Esophagus squamous epithelium (tissue), 4 donors: ENCODE measurements at regions not wholly inside any gene's neighbourhood (a gene's known extent, or its start where the extent isn't known, plus 50 kb on each side); places are given as distances from the start of the nearest gene placed in this dataset.

Experiments used
- POLR2A ChIP-seq, 4 donors: fragments of 450-650 bp; IDR thresholded peaks; one replicate each; pipeline ENCODE4 v1.6.1; 2017; ENCODE audit warnings: antibody characterized with exemption in 4 of 4, mild to moderate bottlenecking in 4 of 4, moderate library complexity in 3 of 4
- TF ChIP-seq, protein P1 (sequence below), 6 experiments: fragments of 450-650 bp in 4 of 6; fragments of 200-600 bp in 2 of 6; sonication (generic) in 2 of 6; IDR thresholded peaks; one replicate each; pipeline ENCODE4 v1.5.1; 2016 to 2019; ENCODE audit warnings: antibody characterized with exemption in 6 of 6, mild to moderate bottlenecking in 4 of 6, moderate library complexity in 4 of 6

DNA sequence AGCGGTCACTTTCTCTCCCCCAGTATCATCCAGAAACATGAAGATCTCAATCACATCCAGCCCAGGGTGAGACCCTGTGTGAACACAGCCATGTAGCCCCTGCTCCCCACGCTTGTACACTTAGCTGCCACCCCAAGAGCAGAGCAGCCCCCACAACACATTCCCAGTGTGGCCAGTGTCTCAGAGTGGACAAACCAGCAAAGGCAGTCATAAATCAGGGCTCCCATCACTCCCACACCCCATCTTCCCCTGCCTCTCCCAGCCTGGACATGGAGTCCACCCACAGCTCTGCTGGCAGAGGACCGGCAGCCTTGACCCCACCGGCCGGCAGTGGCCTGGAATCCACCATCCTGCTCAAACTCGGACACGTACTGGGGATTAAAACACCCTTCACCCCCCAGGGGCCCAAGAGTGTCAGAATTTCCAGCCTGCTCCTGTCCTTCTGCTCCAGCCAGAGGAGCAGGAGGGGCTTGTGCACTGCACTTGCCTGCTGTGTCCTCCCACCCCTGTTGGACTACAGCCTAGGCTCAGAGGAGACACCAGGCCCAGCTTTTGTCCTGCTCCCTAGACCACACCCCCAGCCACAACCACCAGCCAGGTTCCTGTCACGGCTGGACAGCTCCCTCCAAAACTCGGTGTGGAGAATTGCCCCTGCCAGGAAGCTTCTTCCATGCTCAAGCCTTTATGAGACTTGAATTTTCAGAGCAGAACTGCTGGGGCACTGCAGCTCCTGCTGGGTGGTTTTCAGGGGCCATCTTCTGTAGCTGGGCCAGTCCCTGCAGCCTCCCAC lies 206.1 kb downstream of the SMAD2 start:
- TF ChIP-seq, protein P1, sequence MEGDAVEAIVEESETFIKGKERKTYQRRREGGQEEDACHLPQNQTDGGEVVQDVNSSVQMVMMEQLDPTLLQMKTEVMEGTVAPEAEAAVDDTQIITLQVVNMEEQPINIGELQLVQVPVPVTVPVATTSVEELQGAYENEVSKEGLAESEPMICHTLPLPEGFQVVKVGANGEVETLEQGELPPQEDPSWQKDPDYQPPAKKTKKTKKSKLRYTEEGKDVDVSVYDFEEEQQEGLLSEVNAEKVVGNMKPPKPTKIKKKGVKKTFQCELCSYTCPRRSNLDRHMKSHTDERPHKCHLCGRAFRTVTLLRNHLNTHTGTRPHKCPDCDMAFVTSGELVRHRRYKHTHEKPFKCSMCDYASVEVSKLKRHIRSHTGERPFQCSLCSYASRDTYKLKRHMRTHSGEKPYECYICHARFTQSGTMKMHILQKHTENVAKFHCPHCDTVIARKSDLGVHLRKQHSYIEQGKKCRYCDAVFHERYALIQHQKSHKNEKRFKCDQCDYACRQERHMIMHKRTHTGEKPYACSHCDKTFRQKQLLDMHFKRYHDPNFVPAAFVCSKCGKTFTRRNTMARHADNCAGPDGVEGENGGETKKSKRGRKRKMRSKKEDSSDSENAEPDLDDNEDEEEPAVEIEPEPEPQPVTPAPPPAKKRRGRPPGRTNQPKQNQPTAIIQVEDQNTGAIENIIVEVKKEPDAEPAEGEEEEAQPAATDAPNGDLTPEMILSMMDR (IDR thresholded peaks at IDR 0.05) = no peak
- no peak for TF ChIP-seq POLR2A (IDR thresholded peaks at IDR 0.05)
